HG02870 (cell line): ENCODE measurements at regions not wholly inside any gene's neighbourhood (a gene's known extent, or its start where the extent isn't known, plus 50 kb on each side); places are given as distances from the start of the nearest gene placed in this dataset.

ENCODE experiments used
- ATAC-seq: cut with Tn5 transposase; IDR thresholded peaks from one replicate; pipeline ENCODE4 v1.9.1; 2021; ENCODE audit warnings: mild to moderate bottlenecking, moderate library complexity; ENCODE audit not compliant: unreplicated experiment

DNA sequence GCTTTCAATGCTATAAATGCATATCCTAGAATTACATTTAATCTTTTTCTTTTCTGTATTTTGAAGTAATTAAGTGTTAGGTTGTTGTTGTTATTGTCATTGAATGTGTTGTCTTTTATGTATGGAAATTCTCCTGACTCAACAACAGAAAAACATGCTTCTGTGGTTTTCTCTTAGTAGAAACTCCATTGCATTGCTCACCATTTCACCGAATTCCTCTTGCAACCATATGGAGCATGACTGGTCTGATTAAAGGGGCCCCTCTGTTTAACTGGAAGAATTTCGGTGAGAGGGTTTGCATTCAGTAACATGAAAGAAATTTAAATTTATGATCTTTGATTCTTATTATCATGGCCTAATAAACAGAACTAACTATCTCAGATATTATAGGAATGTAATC lies 454.3 kb upstream of the JARID2 start:
- no peak for ATAC-seq

DNA sequence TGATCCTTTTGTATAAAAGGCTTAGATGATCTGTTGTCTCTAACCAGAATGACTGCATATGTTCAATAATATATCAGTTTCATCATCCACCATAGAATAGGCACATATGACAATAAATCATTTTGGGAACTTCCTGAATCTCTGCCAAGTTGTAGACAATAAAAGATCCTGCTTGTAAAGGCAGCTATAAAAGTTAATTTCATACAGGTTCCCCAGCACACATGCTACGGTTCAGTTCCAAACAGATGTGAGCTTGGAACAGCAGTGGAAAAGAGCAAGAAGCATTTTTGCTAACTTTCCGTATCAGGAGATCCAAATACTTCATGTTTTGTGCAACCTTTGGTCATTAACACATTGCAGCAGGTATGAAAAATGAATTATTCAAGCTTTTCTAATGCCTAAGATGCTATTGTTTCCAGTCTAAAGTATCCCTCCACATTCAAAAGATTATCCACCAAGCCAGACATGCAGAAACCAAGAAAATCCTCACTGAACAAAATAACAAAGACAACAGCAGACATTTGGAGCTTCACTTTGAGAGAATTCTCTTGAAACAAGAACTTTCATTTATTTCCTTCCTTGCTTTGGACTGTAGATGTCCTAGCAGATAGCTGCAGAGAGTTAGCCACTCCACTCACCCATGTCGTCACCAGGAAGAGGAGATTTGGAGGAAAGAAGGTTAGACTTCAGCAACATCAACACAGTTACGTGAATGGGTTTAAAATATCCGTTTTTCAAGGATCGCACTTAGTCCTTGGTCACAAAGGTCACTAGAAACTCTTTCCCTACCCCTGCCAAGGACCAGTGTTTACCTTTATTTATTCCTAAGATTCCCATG lies 453.5 kb upstream of the JARID2 start:
- no peak for ATAC-seq

DNA sequence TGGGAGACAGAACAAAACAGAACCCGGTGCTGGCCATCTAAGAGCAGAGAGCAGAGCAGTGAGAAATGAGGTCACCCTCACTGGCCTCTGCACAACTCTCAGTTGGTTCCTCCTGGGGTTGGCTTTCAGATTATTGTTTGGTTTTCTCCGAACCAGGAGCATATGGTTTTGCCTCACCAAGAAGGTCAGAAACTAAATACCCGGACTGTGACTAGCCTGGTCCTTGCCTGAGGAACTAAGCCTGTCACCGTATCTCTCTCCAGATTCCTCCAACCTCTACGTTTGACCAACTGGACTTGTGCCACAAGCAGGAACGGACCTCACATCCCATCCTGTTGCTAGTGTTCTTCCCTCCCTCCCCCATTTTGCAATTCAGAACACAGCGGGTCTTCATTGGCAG lies 450.4 kb upstream of the JARID2 start:
- ATAC-seq: no peak

- ATAC-seq: no peak
Observed at GRCh38 chr6:14796974-14797762, 448.7 kb upstream of the JARID2 start.

DNA sequence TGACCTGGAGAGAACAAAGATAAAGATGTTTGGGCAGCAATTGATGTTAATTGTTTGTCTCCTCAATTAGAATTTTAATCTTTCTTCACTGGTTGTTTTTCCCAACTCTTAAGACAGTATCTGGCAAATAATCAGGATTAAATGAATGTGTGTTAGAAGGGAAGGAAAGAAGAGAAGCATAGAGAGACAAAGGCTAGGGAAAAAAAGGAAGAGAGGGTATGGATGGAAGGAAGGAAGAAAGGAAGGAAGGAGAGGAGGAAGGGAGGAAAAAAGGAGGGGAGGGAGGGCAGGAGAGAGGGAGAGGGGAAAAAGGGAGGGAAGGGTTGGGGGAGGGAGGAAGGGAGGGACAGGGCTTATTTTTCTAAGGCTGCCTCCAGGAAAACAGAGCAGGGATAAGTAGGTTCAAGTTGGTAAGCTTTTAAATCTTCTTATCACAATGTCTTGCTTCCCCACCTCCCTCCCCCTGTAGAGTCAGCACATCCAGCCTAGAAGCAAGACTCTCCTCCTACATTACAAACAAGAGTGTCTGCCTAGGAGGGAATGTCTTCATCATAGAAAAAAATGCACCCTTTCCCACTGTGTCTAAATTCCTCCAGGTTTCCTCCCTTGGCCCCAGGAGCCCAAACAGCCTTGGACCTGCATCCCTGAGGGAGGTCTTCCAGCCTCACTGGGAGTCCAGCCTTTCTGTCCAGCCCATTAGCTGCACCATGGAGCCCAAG lies 447.8 kb upstream of the JARID2 start:
- ATAC-seq: no peak

DNA sequence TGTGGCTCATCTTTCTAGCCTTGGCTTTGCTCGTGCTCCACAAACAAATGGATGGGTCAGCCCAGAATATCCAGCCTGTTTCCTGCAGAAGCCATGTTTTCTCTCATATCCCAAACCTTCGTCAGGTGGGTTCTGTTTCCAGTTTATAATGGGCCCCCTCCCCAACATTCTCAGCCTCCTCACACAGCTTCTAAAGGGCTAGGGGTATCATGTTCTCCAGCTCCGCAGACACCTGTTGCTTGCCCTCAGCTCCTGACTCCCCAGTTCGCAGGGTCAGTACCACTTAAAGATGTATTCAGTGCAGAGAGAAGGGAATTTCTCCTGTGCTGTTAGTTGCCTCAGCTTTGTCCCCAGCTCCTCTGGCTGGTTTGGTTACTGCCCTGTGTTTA lies 447.3 kb upstream of the JARID2 start:
- ATAC-seq: no peak

DNA sequence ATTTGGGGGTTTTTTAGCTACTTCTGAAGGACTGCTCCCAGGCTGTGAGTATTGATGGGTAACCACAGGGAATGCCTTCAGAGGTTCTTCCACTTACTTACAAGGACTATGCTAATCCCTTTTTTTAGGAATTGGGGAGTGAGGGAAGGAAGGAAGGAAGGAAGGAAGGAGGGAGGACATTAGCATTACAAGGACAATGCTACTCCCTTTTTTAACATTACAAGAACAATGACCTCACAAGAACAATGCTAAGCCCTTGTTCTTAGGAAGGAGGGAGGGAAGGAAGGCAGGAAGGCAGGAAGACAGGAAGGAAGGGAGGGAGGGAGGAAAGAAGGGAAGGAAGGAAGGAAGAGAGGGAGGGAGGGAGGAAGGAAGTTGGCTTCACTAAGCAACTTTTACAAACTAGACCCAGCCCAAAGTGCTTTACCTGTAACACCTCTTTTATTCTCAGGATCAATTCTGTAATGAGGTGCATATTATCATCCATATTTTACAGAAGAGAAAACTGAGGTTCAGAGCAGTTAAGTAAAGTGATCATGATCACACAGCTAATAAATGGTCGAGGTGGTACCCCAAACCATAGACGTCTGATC lies 446.8 kb upstream of the JARID2 start:
- no peak for ATAC-seq

DNA sequence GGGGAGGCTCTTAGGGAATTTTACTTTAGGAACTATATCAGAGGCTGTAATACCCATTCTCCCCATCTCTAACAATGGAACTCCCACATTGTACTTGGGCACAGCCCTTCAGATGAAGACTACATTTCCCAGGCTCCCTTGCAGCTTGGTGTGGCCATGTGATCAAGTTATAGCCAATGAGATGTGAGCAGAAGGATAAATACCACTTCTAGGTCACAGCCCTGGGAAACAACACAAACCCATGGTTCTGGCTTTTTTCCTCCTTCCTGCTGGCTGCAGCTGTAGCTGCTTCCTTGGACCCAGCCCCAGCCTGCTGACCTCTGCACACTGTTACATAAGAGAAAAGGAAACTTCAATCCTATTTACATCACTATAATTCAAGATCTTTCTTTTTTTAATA lies 445.9 kb upstream of the JARID2 start:
- peak; percentile 58 for ATAC-seq

GRCh38 chr6:14802514-14803160 lies 443.2 kb upstream of the JARID2 start:
- ATAC-seq: no peak

- ATAC-seq: no peak
Observed at GRCh38 chr6:14804001-14804784, 441.7 kb upstream of the JARID2 start.

DNA sequence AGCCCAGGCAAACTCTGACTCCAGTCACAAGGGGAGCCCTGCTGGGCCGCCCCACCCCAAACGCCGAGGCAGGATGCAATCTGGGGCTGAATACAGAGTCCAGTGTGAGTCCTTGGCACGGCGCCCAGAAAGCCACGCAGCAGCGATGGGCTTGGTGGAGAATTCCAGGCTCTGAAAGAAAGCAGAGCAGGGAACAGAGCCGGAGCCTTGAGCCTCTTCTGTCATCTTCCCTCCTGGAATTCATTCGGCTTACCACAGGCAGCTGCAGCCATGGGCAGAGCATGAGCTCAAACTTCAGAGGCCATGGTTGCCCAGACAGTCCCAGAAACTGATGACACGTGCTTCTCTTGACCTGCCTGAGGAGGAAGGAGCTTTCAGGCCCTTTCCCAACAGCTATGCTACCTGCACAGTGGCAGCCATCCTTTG lies 441.1 kb upstream of the JARID2 start:
- ATAC-seq: no peak

DNA sequence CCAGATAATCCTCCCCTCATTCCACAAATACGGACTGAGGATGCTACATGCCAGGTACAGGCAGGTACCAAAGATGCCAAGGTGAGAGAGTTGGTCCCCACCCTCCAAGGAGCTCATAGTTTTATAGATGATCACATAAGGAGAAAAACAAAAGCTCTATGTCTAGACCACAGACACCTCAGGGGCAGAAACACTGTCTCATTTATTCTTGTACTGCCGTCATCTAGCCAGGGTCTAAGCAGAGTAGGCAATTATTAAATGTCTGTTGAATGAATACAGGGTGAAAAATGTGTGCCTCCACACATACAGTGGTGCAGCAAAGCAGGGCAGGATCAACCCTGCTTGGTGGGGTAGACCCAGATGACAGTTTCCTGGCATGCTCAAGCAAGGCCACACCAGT lies 439.8 kb upstream of the JARID2 start:
- ATAC-seq: no peak

DNA sequence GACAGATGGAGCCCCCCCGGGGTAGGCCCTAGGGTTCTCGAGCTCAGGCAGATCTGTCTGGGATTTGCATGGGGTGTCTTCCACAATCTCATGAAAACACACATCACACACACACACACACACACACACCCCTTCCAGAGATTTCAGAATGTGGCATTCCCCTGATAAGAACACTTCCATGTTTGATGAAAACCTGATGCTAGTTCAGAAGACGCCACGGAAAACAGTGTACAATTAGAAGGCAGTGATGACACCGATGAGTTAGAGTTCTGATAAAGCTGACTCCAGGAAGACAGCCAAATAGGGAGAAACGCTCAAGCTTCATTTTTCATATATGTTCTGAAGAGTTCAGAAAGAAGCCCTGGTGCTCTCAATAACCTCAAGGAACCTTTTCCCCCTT lies 438.7 kb upstream of the JARID2 start:
- no peak for ATAC-seq

GRCh38 chr6:14807971-14808370 lies 437.9 kb upstream of the JARID2 start:
- ATAC-seq: no peak

- ATAC-seq: no peak
Observed at GRCh38 chr6:14810021-14810420, 435.8 kb upstream of the JARID2 start.

GRCh38 chr6:14811775-14812428 lies 434.0 kb upstream of the JARID2 start:
- ATAC-seq: no peak

GRCh38 chr6:14814016-14814415 lies 431.9 kb upstream of the JARID2 start:
- ATAC-seq: no peak

DNA sequence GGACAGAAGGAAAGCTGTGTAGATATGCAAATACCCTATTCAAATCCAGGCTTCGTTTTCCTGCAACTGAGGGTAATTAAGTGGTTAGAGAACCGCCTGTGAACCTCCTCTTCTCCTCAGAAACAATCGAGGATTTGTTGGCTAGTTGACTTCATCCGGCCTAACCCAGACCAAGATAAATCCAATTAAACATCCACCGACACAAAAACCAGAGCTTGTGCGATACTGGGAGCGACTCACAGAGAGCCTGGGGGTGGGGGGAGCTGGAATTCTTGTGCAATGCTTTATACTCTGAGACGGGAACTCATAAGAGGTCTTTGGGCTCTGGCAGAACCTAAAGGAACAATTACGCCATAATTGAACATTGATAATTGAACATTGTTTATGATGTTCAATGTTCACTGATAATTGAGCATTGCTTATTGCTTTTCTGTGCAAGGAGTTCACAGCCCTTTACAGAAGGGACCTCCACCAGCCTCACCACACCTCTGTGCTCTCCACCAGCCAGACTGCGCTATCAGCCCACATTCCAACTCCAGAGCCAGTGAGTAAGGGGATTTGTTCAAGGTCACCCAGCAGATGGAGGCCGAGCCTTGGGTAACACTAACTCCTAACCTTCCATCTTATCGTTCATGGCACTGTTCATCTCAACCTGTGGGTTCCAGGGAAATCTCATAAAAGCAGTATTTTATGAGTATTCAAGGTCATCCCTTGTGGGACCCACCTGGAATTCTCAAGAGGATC lies 429.6 kb upstream of the JARID2 start:
- no peak for ATAC-seq

DNA sequence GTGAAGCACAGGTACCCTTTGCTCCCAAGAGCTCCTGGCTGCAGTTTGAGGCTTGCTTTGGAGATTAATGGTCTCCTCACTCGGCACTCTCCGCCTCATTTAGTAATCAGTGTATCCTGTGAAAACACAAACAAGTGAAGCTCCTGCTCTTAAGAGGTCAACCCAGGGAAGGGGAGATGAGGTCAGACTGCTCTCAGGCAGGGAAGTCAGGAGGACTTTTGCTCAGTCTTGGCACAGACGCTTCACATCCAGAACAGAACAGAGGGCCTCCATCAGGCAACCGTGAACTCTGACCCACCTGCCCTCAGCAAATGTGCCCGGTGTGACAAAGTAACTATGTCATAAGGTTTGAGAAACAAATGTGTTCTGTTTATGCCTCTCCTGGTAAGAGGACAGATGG lies 428.8 kb upstream of the JARID2 start:
- no peak for ATAC-seq
